ENCODE measurements at regions not wholly inside any gene's neighbourhood (a gene's known extent, or its start where the extent isn't known, plus 50 kb on each side); places are given as distances from the start of the nearest gene placed in this dataset.

GRCh38 chr7:18370633-18371032, 124.9 kb upstream of the HDAC9 start:
- TF ChIP-seq CTCF (IDR thresholded peaks at IDR 0.05) = no peak
- TF ChIP-seq POLR2A (IDR thresholded peaks at IDR 0.05) = no peak

Data from Peyer's patch (tissue), 4 donors.